Activated CD8-positive, alpha-beta memory T cell treated with anti-CD3 and anti-CD28 coated beads, Interleukin-2, amount 50 U/mL, for 1 hour (primary cell): ENCODE measurements at regions not wholly inside any gene's neighbourhood (a gene's known extent, or its start where the extent isn't known, plus 50 kb on each side); places are given as distances from the start of the nearest gene placed in this dataset.

Source experiments
- DNase-seq: peaks from one replicate; pipeline ENCODE4 v3.0.0-alpha.2; 2020; ENCODE audit errors: extremely low read depth

DNA sequence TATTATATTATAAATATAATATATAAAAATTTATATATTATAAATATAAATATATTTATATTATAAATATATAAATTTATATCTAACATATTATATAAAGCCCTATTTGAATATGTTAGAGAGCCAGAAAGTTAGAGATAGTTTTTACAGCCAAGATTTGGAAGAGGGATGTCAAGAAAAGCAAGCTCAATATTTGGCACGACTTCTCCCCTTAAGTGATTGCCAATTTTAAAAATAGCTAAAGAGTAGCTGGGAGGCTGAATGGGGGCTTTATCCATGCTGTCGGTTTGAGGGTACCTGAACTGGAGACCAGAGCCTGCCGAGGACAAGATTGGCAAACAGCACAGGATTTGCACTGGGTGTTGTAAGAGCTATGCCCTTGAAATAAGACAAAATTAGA is 180.9 kb upstream of the GYPC start:
- no peak for DNase-seq

DNA sequence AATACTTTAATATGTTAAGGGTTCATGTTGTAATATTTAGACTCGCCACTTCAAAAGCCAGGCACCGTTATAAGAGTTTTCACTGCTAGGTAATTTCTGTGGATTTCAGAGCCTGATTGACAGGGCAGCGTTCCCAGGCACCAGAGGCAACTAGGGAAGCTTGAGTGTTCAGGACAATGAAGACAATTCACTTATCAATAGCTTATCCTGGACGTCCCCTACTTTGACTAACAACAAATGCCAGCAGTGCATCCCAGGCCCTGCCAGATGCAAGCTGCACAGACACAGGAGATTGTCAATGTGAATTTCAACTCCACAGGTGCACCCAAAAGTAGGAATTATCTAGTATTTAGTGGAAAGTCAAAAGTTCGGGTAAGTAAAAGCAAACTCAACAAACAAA is 179.3 kb upstream of the GYPC start:
- DNase-seq = no peak

DNA sequence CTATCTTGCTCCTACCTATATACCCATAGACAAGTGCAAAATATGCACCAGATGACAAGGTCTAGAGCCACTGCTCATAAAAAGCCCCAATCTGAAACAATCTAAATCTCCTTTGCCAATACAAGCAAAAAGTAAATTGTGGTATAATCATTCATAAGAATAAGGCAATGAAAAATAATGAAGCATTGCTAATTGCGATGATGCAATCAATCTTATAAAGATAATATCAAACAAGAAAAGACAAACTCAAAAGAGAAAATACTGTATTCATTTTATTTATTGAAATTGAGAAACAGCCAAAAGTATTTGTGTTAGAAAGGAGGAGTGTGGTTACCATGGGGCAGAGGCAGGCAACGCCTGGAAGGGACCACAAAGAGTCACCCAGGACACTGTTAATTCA is 175.9 kb upstream of the GYPC start:
- DNase-seq = no peak

DNA sequence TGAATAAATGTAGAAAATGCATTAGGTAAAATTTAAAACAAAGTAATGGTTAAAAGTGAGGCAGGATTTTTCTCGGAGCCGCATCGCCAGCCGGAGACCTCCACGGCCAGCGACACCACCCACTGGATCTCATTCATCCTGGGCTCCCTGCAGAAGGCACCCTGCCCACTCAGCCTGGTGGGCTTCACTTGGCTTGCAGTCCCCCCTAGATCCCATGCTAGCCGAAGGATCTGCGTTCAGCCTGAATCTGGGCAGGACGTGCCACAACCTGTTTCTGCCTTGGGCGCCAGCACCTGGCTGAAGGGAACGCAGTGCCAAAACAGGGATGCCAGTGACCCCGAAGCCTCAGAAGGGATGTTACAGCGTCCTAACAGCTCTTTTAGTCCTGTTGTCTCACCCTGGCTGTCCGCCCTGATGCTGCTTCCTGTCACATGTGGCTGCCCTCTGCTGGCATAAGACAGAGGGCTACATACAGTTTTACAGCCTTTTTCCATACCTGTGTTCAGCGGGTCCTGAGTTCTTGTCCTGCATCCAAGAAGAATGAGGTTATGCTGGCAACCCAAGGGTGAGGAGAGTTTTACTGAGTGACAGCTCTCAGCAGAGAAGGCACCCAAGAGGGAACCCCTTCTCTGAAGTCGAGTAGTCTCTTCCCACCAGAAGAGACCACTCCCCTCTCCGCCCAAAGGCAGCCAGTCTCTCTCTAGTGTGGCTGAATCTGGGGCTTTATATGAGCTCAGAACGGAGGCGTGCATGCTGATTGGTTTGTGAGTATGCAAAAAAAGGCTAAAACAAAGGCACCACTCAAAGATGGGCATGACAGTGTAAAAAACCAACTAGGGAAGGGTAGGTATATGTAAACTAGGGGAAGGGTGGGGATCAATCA is 173.1 kb upstream of the GYPC start:
- DNase-seq = no peak

DNA sequence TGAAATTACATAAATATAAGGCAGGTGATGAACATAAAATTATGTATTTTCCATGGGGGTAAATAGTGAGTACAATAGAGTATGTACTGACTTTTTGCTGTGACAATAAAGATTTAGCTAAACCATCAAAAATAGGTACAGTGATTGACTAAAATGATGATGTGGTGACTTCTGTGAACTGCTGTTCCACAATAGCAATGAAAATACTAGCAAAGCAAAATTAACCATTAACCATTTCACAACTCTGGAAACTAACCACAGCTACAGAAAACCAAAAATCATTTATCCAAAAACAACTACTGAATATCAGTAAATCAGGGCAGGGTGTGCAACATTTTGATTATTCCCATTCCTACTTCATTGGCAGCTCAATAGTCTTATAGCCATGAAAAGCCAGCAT is 161.4 kb upstream of the GYPC start:
- no peak for DNase-seq

DNA sequence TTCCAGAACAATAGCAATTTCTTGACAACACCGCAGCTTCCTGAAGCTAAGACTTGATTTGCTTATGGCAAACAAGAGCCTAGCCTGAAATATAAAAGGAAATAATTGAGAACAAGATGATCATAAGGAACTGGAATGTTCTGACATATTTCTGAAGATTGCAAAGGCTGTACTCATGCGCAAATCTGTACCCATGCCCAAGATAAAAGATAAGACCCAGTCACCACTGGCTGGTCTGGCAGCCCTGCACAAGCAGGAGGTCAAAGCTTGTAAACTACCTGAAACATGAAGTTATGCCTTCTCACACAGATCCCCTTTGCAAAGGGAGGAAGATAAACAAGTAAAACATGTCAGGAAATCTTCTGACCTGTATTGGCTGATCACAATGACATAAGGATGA is 160.8 kb upstream of the GYPC start:
- no peak for DNase-seq

DNA sequence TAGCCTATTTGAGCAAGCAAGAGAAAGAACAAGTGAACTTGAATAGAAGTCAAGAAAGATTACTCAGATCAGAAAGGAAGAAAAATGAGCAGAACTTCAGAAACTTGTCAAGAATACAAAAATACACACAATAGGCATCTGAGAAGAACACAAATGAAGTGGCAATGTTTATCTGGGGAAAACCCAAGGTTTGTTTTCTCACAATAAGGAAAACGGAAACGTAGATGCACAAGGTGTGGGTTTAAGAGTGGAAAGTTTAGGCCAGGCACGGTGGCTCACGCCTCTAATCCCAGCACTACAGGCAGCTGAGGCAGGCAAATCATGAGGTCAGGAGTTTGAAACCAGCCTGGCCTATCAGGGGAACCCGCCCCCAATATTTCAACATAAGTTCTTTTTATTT is 159.5 kb upstream of the GYPC start:
- DNase-seq = no peak

DNA sequence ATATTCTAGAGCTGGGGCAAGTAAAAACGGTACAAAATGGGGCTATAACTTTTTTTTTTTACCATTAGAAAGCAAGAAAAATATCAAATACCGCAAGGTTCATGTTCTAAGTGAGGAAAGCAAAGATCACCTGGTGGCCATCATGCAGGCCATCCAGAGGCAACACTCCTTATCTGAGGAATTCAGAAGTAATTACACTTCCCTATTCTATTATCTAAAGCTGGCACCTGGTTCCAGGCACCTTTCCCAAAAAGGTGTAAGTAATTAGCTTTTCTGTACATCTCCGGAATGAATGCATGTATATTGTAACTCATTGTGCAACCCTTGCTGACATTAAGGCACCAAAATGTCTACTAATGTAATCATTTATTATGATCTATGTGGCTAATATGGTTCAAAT is 152.5 kb upstream of the GYPC start:
- DNase-seq = no peak

DNA sequence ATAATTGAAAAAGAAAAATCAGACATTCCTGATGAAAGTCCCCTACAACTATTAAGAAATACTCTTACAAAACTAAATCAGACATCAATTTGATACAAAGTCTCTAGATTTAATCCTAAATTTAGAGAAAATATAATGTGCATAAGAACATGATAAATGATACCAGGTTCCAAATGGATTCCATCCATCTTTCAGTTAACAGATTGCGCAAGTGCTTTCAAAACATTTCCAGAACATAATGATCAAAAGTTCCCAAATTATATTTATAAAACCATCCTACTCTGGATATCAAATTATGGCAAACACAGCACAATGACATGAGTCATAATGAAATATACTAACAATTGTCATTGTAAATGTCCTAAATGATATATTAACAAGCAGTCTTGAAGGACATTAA is 151.0 kb upstream of the GYPC start:
- DNase-seq = no peak

DNA sequence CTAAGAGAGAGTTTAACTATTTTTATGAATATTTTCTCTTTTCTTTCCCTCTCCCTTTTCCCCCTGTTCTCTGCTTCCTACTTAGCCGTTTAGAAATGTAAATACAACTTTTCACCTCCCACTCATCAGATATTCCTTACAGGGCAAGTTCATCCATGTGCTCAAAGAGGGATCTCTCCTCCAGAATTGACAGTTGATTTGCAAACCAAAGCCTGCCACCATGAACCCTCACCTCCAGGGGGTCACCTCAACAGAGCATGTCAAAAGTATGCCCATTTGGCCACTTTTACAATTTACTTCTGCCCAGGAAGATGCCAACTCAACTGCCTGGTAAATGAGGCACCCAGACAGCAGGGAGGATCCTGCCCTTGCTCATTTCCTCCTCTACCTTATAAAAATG is 149.2 kb upstream of the GYPC start:
- no peak for DNase-seq

DNA sequence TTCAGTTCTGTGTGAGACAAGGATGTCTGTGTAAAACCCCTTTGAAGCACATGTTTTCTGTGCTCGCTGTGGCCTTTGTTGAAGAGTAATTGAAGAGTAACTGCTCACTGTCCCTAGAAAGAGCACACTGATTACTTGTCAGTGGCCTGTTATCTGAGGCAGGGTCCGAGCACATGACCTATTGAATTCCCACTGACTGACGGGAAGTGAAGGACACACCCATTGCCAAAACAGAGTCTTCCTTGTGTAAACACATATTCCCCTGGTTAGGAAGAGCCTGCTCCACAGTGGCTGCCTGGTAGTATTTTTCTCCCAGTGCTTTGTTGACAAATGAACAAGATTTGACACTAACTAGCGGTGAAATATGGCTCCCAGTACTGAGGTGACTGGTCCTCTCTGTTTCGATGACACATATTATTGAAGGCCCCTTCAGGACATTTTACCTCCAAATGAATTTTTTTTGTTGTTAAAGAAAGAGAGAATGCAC is 148.5 kb upstream of the GYPC start:
- DNase-seq = no peak

DNA sequence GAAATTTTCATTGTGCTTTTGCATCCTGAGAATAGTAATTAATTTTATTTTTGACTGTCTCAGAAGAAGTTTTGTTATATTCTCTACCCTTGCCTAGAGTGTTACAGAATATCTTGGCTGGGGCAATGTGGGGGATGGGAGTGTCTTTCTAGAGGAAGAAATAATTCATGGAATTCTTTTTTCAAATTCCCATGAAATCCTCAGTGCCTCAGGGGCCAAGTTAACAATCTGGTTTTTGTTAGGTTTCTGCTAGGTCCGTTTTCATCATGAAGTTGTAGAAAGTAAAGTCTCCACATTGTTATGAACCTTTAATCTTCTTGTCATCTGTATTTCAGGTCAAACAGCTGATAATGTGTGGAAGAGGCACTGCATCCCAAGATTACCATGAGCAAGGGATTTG is 145.6 kb upstream of the GYPC start:
- DNase-seq = no peak

DNA sequence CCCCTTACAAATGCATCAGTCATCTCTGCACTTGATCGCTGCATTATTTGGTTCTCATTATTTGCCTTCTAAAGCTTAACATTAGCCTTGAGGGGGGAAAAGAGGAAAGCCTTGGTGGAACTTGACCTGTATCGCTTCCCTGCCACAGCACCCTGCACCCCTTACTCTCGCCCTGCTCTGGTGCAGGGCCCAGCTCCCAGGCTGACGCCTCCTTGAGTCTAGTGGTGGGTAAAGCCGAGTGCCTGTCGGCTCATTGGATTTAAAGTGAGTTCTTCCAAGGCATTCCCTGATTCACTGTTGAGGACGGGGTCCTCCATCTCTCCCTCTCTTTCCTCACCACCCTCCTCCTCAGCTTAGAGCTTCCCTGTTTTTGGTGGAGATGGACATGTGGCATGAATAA is 145.0 kb upstream of the GYPC start:
- no peak for DNase-seq

DNA sequence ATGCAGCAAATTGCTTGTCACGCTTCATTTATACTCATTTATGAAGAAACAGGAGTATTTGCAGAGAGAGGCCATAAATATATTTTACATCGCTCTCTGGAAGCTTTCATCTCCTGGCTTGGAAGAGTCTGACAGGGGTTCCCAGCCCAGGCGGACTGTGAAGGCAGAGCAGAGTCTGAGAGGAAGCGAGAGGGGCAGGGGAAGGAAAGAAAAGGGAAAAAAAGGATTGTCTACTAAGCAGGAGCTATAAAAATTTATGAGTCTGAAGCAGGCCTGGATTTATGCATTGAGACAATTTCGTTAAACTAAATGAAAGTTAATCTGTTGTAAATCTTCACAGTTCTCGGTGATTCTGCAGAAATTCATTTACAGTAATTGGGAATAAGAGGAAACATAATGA is 143.9 kb upstream of the GYPC start:
- DNase-seq = no peak

DNA sequence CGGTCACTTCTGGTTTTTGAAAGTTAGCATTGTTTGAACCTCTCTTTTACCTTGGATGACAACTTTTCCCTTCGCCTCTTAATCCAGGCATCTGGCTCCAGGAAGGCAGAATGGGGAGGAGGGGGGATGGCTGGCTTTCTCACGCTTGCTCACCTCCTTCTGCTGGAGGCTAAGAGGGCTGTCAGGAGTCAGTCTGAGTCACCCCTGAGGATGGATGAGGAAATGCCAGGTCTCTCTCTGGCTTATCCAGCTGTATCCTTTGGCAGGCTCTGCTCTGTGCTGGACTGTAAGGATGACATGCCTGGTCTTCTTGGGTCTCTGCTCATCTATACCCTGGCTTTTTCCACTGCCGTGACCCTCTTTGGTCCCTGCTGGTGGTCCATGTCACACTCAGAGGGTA is 142.9 kb upstream of the GYPC start:
- no peak for DNase-seq

DNA sequence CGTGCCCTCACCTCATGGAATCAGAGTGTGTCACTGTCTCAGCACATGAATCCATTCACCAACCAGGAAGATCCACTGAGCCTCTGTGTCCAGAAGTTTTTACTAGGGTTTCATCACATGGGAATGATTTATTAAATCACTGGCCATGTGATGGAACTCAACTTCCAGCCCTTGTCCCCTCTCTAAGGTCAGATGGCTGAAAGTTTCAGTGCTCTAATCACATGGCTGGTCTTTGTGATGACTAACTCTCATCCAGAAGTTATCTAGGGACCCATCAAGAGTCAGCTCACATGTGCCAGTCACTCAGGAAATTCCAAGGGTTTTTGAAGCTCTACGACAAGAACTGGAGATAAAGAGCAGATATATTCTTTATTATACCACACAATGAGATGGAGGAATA is 140.5 kb upstream of the GYPC start:
- DNase-seq = no peak

DNA sequence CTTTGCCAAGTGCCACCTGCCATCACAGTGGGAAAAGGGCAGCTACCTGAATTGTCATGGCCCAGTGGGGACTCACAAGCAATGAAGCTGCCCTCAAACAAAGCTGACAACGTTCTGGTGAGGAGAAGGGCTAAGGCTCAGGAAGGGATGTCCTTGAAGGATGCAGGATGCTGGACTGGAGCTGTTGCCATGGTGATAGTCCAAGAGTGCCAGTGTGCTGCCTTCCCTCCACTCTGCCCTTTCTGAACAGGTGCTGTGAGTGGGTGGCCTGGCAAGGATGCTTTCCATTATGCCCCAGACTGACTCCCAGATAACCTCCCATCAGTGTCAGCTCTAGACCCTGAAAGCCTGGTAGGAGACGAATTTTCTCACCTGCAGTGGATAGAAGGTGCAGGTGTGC is 137.8 kb upstream of the GYPC start:
- no peak for DNase-seq

DNA sequence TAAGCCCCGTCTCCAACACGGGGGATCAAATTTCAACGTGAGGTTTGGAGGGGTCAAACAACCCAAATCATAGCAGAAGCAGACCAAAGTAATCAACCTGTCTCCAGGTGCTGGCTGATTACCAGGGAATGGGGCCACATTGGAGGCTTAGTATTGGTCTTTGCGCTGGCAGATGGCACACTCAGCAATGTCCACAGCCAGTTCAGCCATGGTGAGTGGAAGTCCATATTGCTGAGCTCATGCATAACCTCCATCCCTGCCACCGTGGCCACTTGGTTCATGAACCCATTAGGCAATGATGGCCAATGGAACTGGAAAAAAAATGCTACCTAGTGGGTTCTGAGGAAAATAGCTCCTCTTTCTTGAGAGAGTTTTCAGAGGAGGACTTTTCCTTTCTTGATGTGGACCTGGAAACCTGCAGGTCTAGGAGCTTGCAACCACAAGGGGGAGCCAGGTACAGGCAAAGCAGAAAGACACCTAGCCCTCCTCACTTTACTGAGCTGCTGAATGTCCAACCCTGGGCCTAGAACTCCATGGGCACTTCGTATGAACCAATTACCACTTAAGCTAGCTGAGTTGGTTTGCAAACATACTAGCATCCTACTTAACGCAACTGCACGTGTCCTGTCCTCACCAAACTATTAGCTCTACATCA is 128.0 kb upstream of the GYPC start:
- DNase-seq = peak; percentile 57

DNA sequence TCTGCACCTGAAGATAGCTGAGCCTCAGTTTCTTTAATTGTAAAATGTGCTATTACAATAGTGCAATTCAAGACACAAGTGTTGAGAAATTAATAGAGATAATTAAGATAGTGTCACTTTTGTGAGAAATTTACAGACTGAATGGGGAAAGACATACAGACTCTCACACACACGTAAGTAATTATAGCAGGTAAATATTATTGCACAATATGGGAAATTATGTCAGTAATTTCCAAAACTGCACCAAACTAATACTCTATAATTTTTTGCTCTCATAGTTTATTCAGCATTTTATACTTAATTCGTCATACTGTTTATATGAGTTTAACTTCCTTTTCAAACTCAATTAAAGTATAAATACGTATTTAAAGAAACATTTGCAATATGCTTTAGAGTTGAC is 124.9 kb upstream of the GYPC start:
- no peak for DNase-seq

DNA sequence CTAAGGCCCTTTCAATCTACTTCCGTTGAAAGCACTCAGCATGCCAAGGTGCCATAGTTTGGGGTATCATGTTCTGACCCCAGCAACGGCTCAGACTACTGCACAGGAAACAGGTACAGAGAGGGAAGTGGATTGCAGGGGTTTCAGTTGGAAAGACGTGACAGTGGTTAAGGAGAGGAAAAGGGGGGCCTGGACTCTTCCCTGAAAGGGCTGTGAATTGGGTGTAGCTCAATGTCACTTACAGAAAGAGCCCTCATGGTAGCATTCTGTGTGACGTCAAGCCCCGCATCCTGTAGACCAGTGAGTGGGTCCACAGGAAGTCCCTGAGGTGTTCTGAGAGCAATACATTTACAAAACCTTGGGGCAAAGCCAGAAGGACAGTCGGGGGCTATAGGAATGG is 121.5 kb upstream of the GYPC start:
- DNase-seq = no peak

DNA sequence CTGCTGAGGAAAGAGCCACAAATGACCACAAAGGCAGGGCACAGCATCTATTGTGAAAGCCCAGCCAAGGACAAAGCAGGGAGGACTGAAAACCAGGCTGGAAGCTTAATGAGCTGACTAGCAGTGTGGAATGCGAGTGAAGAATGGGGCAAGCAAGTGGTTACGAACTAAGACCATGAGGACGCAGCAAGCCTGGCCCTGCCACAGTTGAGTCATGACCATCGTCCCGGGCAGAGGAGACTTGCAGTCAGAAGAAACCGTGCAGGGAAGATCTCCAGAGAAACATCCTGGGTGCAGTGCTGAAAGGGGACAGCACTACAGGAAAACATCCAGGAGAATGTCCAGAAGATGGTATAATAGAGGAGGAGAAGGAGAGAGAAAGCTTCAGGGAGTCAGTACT is 120.5 kb upstream of the GYPC start:
- DNase-seq = no peak

DNA sequence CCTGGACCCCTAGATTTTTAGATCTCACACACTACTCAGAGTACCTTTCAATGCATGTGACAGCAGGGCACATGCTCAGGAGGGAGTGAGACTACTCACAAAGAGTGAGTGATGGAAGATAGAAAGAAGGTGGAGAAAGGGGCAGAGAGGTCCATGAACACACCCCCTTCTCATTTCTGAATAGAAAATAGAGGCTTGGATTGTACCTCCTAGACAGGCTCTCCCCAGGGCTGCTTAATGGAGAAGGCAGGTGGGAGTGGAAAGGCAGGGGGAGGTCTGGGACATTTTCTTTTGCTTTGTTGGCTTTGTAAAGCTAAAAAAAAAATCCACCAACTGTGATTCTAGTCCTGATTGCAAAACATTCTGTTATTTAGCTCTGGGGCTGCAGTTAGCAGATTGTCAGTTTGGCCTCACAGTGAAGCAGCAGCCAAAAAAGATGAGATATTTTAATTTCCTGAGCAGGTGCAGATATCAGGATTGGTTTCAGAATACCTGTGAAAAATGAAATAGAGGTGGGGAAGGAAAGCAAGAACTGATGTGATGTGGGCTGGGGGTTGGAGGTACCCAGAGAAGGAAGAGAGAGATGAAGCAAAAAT is 119.3 kb upstream of the GYPC start:
- DNase-seq = no peak

DNA sequence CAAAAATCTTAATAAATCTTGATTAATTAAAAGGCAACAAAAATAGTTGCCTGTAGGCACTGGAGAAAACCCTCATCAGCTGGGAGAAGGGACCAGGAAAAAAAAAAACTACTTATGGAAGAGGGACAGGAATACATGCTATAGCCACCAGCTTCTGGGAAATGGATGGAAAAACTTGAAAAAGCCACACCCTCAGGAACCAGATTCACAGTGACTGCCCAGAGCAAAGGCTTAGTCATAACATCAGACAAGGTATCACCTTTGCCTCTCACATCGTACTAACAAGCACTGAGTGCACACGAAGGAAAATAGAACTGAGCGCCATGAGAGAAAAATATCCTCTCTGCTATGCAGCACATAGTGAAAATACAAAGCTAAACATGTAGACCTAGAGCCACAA is 116.9 kb upstream of the GYPC start:
- no peak for DNase-seq
